ENCODE measurements at regions not wholly inside any gene's neighbourhood (a gene's known extent, or its start where the extent isn't known, plus 50 kb on each side); places are given as distances from the start of the nearest gene placed in this dataset.
"Not testable (repeated sequence)": the region's sequence is repeated elsewhere in the genome, so short reads cannot be mapped to it uniquely, and the experiment has no call there.

DNA sequence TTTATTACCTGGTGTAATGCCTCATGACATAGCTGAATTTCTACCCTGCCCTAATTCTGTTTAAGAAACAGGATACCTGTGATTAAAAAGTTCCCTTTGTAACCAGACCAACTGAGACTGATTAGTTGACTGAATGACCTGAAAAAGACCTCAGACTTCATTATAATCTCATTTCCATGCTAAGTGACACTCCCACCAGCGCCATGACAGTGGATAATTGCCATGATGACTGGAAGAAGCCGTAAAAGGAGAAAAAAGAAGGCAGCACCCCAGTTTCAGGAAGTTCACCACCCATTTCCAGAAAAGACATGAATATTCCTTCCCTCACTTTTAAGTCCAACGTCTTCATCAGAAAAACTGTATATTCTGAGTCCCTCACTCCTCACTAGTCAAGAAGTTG lies 125.6 kb upstream of the HS3ST4 start:
- TF ChIP-seq, protein P1, sequence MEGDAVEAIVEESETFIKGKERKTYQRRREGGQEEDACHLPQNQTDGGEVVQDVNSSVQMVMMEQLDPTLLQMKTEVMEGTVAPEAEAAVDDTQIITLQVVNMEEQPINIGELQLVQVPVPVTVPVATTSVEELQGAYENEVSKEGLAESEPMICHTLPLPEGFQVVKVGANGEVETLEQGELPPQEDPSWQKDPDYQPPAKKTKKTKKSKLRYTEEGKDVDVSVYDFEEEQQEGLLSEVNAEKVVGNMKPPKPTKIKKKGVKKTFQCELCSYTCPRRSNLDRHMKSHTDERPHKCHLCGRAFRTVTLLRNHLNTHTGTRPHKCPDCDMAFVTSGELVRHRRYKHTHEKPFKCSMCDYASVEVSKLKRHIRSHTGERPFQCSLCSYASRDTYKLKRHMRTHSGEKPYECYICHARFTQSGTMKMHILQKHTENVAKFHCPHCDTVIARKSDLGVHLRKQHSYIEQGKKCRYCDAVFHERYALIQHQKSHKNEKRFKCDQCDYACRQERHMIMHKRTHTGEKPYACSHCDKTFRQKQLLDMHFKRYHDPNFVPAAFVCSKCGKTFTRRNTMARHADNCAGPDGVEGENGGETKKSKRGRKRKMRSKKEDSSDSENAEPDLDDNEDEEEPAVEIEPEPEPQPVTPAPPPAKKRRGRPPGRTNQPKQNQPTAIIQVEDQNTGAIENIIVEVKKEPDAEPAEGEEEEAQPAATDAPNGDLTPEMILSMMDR (IDR thresholded peaks at IDR 0.05; ENCODE audit: insufficient read depth, low read length, severe bottlenecking), result no peak
- H3K27me3 ChIP-seq (ENCODE audit: control insufficient read depth, insufficient read depth, low read length), result no peaks in the 10 kb centered on the region
- no peak overlapping the region for H3K4me3 ChIP-seq (ENCODE audit: low read depth, low read length)
- FAIRE-seq, result no peak
- no peak for DNase-seq (ENCODE audit: low read depth)
- H3K36me3 ChIP-seq (ENCODE audit: control insufficient read depth, insufficient read depth, low read length), result no peaks in the 10 kb centered on the region

DNA sequence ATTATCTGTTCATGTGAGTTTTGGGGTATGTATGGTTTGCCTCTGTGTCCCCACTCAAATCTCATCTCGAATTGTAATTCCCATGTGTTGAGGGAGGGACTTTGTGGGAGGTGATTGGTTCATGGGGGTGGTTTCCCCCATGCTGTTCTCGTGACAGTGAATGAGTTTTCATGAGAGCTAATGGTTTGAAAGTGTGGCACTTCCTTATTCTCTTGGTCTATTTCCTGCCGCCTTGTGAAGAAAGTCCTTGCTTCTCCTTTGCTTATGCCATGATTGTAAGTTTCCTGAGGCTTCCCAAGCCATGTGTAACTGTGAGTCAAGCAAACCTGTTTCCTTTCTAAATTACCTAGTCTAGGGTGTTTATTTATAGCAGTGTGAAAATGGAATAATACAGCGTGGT lies 128.1 kb upstream of the HS3ST4 start:
- TF ChIP-seq, protein P1 (IDR thresholded peaks at IDR 0.05; ENCODE audit: insufficient read depth, low read length, severe bottlenecking), result no peak
- DNase-seq (ENCODE audit: low read depth), result no peak
- H3K4me3 ChIP-seq (ENCODE audit: low read depth, low read length), result no peak overlapping the region
- no peaks in the 10 kb centered on the region for H3K36me3 ChIP-seq (ENCODE audit: control insufficient read depth, insufficient read depth, low read length)
- no peaks in the 10 kb centered on the region for H3K27me3 ChIP-seq (ENCODE audit: control insufficient read depth, insufficient read depth, low read length)
- peak; percentile 70 for FAIRE-seq

DNA sequence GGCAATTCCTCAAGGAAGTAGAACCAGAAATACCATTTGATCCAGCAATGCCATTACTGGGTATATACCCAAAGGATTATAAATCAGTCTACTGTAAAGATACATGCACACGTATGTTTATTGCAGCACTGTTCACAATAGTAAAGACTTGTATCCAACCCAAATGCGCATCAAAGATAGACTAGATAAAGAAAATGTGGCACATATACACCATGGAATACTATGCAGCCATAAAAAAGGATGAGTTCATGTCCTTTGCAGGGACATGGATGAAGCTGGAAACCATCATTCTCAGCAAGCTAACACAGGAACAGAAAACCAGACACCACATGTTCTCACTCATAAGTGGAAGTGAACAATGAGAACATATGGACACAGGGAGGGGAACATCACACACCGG lies 130.0 kb upstream of the HS3ST4 start:
- DNase-seq (ENCODE audit: low read depth); H3K36me3 ChIP-seq (ENCODE audit: control insufficient read depth, insufficient read depth, low read length); FAIRE-seq; H3K27me3 ChIP-seq (ENCODE audit: control insufficient read depth, insufficient read depth, low read length); H3K4me3 ChIP-seq (ENCODE audit: low read depth, low read length): not testable (repeated sequence)

GRCh38 chr16:25556968-25557312 lies 134.8 kb upstream of the HS3ST4 start:
- not testable (repeated sequence) for DNase-seq (ENCODE audit: low read depth); H3K36me3 ChIP-seq (ENCODE audit: control insufficient read depth, insufficient read depth, low read length); FAIRE-seq; H3K27me3 ChIP-seq (ENCODE audit: control insufficient read depth, insufficient read depth, low read length); H3K4me3 ChIP-seq (ENCODE audit: low read depth, low read length)

DNA sequence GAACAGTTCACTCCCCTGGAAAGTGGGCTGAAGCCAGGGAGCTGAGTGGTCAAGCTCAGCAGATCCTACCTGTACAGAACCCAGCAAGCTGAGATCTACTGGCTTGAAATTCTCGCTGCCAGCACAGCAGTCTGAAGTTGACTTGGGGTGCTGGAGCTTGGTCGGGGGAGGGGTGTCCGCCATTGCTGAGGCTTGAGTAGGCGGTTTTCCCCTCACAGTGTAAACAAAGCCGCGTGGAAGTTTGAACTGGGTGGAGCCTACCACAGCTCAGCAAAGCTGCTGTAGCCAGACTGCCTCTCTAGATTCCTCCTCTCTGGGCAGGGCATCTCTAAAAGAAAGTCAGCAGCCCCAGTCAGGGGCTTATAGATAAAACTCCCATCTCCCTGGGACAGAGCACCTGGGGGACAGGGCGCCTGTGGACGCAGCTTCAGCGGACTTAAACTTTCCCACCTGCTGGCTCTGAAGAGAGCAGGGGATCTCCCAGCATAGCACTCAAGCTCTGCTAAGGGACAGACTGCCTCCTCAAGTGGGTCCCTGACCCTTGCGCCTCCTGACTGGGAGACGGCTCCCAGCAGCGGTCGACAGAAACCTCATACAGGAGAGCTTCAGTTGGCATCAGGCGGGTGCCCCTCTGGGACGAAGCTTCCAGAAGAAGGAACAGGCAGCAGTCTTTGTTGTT lies 135.3 kb upstream of the HS3ST4 start:
- not testable (repeated sequence) for FAIRE-seq; H3K27me3 ChIP-seq (ENCODE audit: control insufficient read depth, insufficient read depth, low read length); DNase-seq (ENCODE audit: low read depth); H3K36me3 ChIP-seq (ENCODE audit: control insufficient read depth, insufficient read depth, low read length); H3K4me3 ChIP-seq (ENCODE audit: low read depth, low read length)

- TF ChIP-seq, protein P1 (IDR thresholded peaks at IDR 0.05; ENCODE audit: insufficient read depth, low read length, severe bottlenecking), result no peak
- FAIRE-seq, result no peak
- H3K27me3 ChIP-seq (ENCODE audit: control insufficient read depth, insufficient read depth, low read length), result no peaks in the 10 kb centered on the region
- H3K4me3 ChIP-seq (ENCODE audit: low read depth, low read length), result no peak overlapping the region
- no peaks in the 10 kb centered on the region for H3K36me3 ChIP-seq (ENCODE audit: control insufficient read depth, insufficient read depth, low read length)
- DNase-seq (ENCODE audit: low read depth), result peak; percentile 81
Observed at GRCh38 chr16:25553711-25554436, 137.9 kb upstream of the HS3ST4 start.

- Histone ChIP-seq H3K27me3 (ENCODE audit: control insufficient read depth, insufficient read depth, low read length) (no peaks in the 10 kb centered on the region), H3K4me3 (ENCODE audit: low read depth, low read length) (no peak overlapping the region), H3K36me3 (ENCODE audit: control insufficient read depth, insufficient read depth, low read length) (no peaks in the 10 kb centered on the region)
- no peak for FAIRE-seq
- DNase-seq (ENCODE audit: low read depth), result no peak
- TF ChIP-seq, protein P1 (IDR thresholded peaks at IDR 0.05; ENCODE audit: insufficient read depth, low read length, severe bottlenecking), result no peak
Observed at GRCh38 chr16:25550647-25551046, 141.1 kb upstream of the HS3ST4 start.
